ENCODE measurements at regions not wholly inside any gene's neighbourhood (a gene's known extent, or its start where the extent isn't known, plus 50 kb on each side); places are given as distances from the start of the nearest gene placed in this dataset.

GRCh38 chr11:71186806-71187205, 65.6 kb downstream of the SHANK2 start:
- no peaks in the 10 kb centered on the region for H3K4me1 ChIP-seq (ENCODE audit: low read length)
- H3K79me2 ChIP-seq (ENCODE audit: low read length): no peaks in the 10 kb centered on the region
- DNase-seq: no peak
- H3K4me3 ChIP-seq (ENCODE audit: low read length): no peak overlapping the region
- no peaks in the 10 kb centered on the region for H3K36me3 ChIP-seq (ENCODE audit: insufficient read depth, low read length)
- no peak overlapping the region for H2AFZ ChIP-seq (ENCODE audit: low read length)
- no peak overlapping the region for H3K27ac ChIP-seq (ENCODE audit: low read length)
- H3K27me3 ChIP-seq (ENCODE audit: low read length): no peaks in the 10 kb centered on the region
- no peak overlapping the region for H3K9ac ChIP-seq (ENCODE audit: low read length)
- no peaks in the 10 kb centered on the region for H3K9me2 ChIP-seq (replicated peaks; ENCODE audit: insufficient read depth, low read length)
- H3K4me2 ChIP-seq (ENCODE audit: low read depth, low read length, poor library complexity, severe bottlenecking): no peak overlapping the region
- no peaks in the 10 kb centered on the region for H4K20me1 ChIP-seq (ENCODE audit: insufficient read depth, low read depth, low read length)
- H3K9me3 ChIP-seq (ENCODE audit: low read length): no peaks in the 10 kb centered on the region

- Histone ChIP-seq H3K27ac (ENCODE audit: low read length) (no peak overlapping the region), H3K4me2 (ENCODE audit: low read depth, low read length, poor library complexity, severe bottlenecking) (no peak overlapping the region), H4K20me1 (ENCODE audit: insufficient read depth, low read depth, low read length) (no peaks in the 10 kb centered on the region), H3K79me2 (ENCODE audit: low read length) (no peaks in the 10 kb centered on the region), H3K27me3 (ENCODE audit: low read length) (no peaks in the 10 kb centered on the region), H3K9me2 (replicated peaks; ENCODE audit: insufficient read depth, low read length) (no peaks in the 10 kb centered on the region), H3K4me3 (ENCODE audit: low read length) (no peak overlapping the region), H3K9ac (ENCODE audit: low read length) (no peak overlapping the region), H3K4me1 (ENCODE audit: low read length) (no peaks in the 10 kb centered on the region), H3K9me3 (ENCODE audit: low read length) (no peaks in the 10 kb centered on the region), H3K36me3 (ENCODE audit: insufficient read depth, low read length) (no peaks in the 10 kb centered on the region), H2AFZ (ENCODE audit: low read length) (no peak overlapping the region)
- no peak for DNase-seq
Measured at GRCh38 chr11:71185411-71185810, 67.0 kb downstream of the SHANK2 start.

GRCh38 chr11:71184421-71185210, 67.8 kb downstream of the SHANK2 start:
- no peak overlapping the region for H3K4me2 ChIP-seq (ENCODE audit: low read depth, low read length, poor library complexity, severe bottlenecking)
- no peaks in the 10 kb centered on the region for H3K9me2 ChIP-seq (replicated peaks; ENCODE audit: insufficient read depth, low read length)
- H3K27me3 ChIP-seq (ENCODE audit: low read length): no peaks in the 10 kb centered on the region
- no peak overlapping the region for H3K4me3 ChIP-seq (ENCODE audit: low read length)
- H3K36me3 ChIP-seq (ENCODE audit: insufficient read depth, low read length): no peaks in the 10 kb centered on the region
- no peak overlapping the region for H3K27ac ChIP-seq (ENCODE audit: low read length)
- no peak for DNase-seq
- no peak overlapping the region for H2AFZ ChIP-seq (ENCODE audit: low read length)
- no peaks in the 10 kb centered on the region for H3K4me1 ChIP-seq (ENCODE audit: low read length)
- no peak overlapping the region for H3K9ac ChIP-seq (ENCODE audit: low read length)
- no peaks in the 10 kb centered on the region for H3K9me3 ChIP-seq (ENCODE audit: low read length)
- no peaks in the 10 kb centered on the region for H3K79me2 ChIP-seq (ENCODE audit: low read length)
- no peaks in the 10 kb centered on the region for H4K20me1 ChIP-seq (ENCODE audit: insufficient read depth, low read depth, low read length)

DNA sequence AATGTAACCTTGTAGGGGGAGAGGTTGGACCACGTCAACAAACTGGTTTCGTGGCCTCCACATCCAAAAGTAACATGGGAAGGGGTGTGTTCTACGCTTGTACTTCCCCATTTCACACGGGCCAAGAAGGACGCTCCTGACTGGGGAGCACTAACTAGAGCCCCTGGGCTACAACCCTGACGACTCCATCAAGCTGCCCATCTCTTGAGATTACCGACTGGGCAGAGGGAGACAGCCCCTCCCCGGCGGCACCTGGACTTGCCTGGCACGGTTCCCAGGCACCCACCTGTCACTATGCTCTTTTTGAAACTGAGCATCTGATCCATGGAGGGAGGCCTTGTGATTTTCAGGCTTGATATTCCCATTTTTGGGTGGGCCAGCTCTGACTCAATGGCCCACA, 68.5 kb downstream of the SHANK2 start:
- Histone ChIP-seq H3K79me2 (ENCODE audit: low read length) (no peaks in the 10 kb centered on the region), H3K4me2 (ENCODE audit: low read depth, low read length, poor library complexity, severe bottlenecking) (no peak overlapping the region), H3K4me1 (ENCODE audit: low read length) (no peaks in the 10 kb centered on the region), H3K27me3 (ENCODE audit: low read length) (no peaks in the 10 kb centered on the region), H2AFZ (ENCODE audit: low read length) (no peak overlapping the region), H3K9me2 (replicated peaks; ENCODE audit: insufficient read depth, low read length) (no peaks in the 10 kb centered on the region), H3K4me3 (ENCODE audit: low read length) (no peak overlapping the region), H3K9me3 (ENCODE audit: low read length) (no peaks in the 10 kb centered on the region), H3K9ac (ENCODE audit: low read length) (no peak overlapping the region), H3K36me3 (ENCODE audit: insufficient read depth, low read length) (no peaks in the 10 kb centered on the region), H4K20me1 (ENCODE audit: insufficient read depth, low read depth, low read length) (no peaks in the 10 kb centered on the region), H3K27ac (ENCODE audit: low read length) (no peak overlapping the region)
- DNase-seq: no peak

DNA sequence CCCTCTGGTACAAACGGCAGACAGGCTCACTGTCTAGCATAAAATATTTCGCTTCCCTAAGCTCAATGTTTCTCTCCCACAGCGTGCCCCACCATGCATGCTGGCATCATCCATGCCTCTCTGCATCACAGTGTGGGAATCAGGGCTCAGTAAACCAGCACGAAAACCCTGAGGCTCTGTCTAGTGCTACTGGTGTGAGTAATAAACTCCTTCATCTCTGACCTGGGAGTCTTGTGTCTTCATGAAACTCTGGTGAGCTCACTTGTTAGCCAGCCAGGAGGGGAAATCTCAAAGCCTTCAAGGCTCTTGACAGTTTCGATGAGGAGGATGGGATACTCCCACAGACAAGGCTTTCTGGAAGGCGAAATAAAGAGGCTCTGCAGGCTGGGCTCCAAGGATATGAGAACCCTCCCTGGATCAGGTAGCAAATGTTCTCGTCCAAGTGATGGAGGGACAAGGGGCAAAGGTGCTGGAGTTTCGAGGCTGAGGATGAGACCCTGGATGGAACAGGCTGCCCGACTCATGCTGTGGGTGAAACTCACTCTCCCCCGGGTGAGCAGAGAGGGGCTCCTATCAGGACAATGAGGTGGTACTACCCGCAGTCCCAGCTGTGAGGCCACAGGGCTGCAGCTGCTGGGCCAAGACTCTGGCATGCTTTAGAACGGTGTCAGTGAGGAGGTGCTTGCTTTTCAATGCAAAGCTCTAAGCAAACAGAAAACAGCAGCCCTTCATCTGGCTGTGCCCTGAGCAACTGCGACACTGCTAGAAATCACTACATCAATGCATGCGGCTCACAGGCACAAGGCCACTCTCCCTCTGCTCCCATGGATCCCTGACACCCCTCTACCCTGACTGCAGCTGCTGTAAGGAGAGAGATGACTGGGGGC, 69.3 kb downstream of the SHANK2 start:
- Histone ChIP-seq H3K9ac (ENCODE audit: low read length) (no peak overlapping the region), H3K4me3 (ENCODE audit: low read length) (no peak overlapping the region), H3K9me2 (replicated peaks; ENCODE audit: insufficient read depth, low read length) (no peaks in the 10 kb centered on the region), H3K36me3 (ENCODE audit: insufficient read depth, low read length) (no peaks in the 10 kb centered on the region), H3K27ac (ENCODE audit: low read length) (no peak overlapping the region), H3K4me1 (ENCODE audit: low read length) (no peaks in the 10 kb centered on the region), H3K79me2 (ENCODE audit: low read length) (no peaks in the 10 kb centered on the region), H4K20me1 (ENCODE audit: insufficient read depth, low read depth, low read length) (no peaks in the 10 kb centered on the region), H3K4me2 (ENCODE audit: low read depth, low read length, poor library complexity, severe bottlenecking) (no peak overlapping the region), H2AFZ (ENCODE audit: low read length) (no peak overlapping the region), H3K27me3 (ENCODE audit: low read length) (no peaks in the 10 kb centered on the region), H3K9me3 (ENCODE audit: low read length) (no peaks in the 10 kb centered on the region)
- no peak for DNase-seq

DNA sequence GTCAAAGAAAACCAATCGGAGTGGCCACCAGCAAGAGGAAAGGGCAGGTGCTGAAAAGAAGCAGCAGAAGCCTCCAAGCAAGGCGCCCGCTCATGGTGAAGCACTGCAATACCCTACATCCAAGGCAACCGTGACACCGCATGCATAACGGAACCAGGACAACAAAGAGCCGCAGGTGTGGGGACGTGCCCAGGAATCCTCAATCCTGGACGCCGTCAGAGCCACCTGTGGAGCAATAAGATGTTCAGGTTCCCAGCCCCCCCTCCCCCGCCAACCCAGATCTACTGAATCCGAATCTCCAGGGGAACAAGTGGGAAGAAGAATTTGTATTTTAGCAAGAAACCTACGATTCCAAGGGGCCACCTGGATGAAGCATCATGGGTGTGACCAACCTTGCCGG, 70.8 kb downstream of the SHANK2 start:
- no peaks in the 10 kb centered on the region for H3K9me3 ChIP-seq (ENCODE audit: low read length)
- H4K20me1 ChIP-seq (ENCODE audit: insufficient read depth, low read depth, low read length): no peaks in the 10 kb centered on the region
- H3K27me3 ChIP-seq (ENCODE audit: low read length): no peaks in the 10 kb centered on the region
- H3K4me3 ChIP-seq (ENCODE audit: low read length): no peak overlapping the region
- no peak overlapping the region for H2AFZ ChIP-seq (ENCODE audit: low read length)
- no peaks in the 10 kb centered on the region for H3K79me2 ChIP-seq (ENCODE audit: low read length)
- no peak overlapping the region for H3K27ac ChIP-seq (ENCODE audit: low read length)
- H3K4me1 ChIP-seq (ENCODE audit: low read length): no peaks in the 10 kb centered on the region
- H3K9ac ChIP-seq (ENCODE audit: low read length): no peak overlapping the region
- DNase-seq: no peak
- H3K36me3 ChIP-seq (ENCODE audit: insufficient read depth, low read length): no peaks in the 10 kb centered on the region
- H3K4me2 ChIP-seq (ENCODE audit: low read depth, low read length, poor library complexity, severe bottlenecking): no peak overlapping the region
- no peaks in the 10 kb centered on the region for H3K9me2 ChIP-seq (replicated peaks; ENCODE audit: insufficient read depth, low read length)

DNA sequence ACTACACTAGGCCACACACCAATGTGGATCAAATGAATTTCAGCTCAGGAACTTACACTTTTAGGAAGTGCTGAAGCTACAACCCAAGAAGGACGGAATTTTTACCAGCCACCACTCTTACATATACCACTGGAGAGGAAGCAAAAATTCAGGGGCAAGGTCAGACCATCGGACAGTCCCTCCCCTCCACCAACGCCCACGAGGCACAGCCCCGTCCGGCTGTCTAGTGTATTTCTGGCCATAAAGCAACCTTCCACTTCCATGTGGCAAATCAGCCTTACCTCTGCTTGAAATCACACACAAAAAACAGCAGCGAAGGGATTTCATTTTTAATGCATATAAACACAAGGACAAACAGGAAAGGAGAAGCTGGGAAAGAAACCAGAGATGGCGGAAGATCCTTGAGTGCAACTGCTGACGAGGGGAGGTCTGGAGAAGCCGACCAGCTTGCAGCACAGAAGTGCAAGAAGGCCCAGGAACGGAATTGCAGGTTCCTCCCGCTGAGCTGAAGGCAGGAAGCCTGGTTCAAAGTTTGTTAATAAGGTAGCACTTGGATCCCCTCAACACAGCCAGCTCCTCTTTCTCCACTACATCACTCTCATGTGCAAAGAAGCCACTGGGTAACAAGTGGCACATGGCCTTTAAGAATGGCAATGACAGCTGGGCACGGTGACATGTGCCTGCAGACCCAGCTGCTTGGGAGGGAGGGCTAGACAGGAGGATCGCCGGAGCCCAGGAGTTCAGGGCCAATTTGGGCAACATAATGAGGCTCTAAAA, 71.5 kb downstream of the SHANK2 start:
- H3K4me3 ChIP-seq (ENCODE audit: low read length): no peak overlapping the region
- no peak overlapping the region for H3K4me2 ChIP-seq (ENCODE audit: low read depth, low read length, poor library complexity, severe bottlenecking)
- no peaks in the 10 kb centered on the region for H3K27me3 ChIP-seq (ENCODE audit: low read length)
- H3K9me3 ChIP-seq (ENCODE audit: low read length): no peaks in the 10 kb centered on the region
- H3K4me1 ChIP-seq (ENCODE audit: low read length): no peaks in the 10 kb centered on the region
- H3K9ac ChIP-seq (ENCODE audit: low read length): no peak overlapping the region
- H3K27ac ChIP-seq (ENCODE audit: low read length): no peak overlapping the region
- no peaks in the 10 kb centered on the region for H3K79me2 ChIP-seq (ENCODE audit: low read length)
- no peaks in the 10 kb centered on the region for H3K9me2 ChIP-seq (replicated peaks; ENCODE audit: insufficient read depth, low read length)
- no peaks in the 10 kb centered on the region for H3K36me3 ChIP-seq (ENCODE audit: insufficient read depth, low read length)
- H2AFZ ChIP-seq (ENCODE audit: low read length): no peak overlapping the region
- H4K20me1 ChIP-seq (ENCODE audit: insufficient read depth, low read depth, low read length): no peaks in the 10 kb centered on the region
- DNase-seq: no peak
